A549 (cell line): ENCODE measurements at regions not wholly inside any gene's neighbourhood (a gene's known extent, or its start where the extent isn't known, plus 50 kb on each side); places are given as distances from the start of the nearest gene placed in this dataset.

Experiments
- ATAC-seq, 2 experiments: fragments of 200-7000 bp in 1 of 2; fragments of >200 bp in 1 of 2; cut with Nextera tagmentation in 1 of 2; cut with Tn5 transposase in 1 of 2; 3 replicates each; pipeline versions ENCODE4 v1.8.0 to v1.9.1; 2018 to 2020; ENCODE audit warnings: mild to moderate bottlenecking in 1 of 2, moderate library complexity in 1 of 2
- CTCF ChIA-PET: fragments of 300-600 bp; sonication (Branson Sonifier 250); formaldehyde crosslinking; extraction: SDS; loops from one replicate; lab custom pipeline; 2021; ENCODE audit warnings: antibody characterized with exemption, inconsistent platforms; lab: Yijun Ruan, JAX
- POLR2A ChIA-PET: fragments of 350-600 bp; formaldehyde crosslinking; extraction: SDS; loops from one replicate; lab custom pipeline; 2021; ENCODE audit warnings: antibody characterized with exemption, inconsistent platforms; lab: Yijun Ruan, JAX
- DNase-seq, 2 experiments: peaks; one replicate each; pipeline versions ENCODE4 v3.0.0 to v3.0.0-alpha.2; 2011 to 2016; ENCODE audit warnings: low read depth in 1 of 2, low spot score in 1 of 2
- FAIRE-seq: peaks from 2 replicates; lab custom pipeline; 2011; peaks lifted over from hg19 to GRCh38; lab: Jason Lieb, UNC
- H3K27ac ChIP-seq, 2 experiments: fragments of >200 bp; sonication (Bioruptor Twin); formaldehyde crosslinking; 3 replicates each; pipeline ENCODE4 v1.5.1; 2016 to 2017
- H3K4me1 ChIP-seq: fragments of >200 bp; sonication (Bioruptor Twin); formaldehyde crosslinking; 3 replicates; pipeline ENCODE4 v1.6.1; 2016
- H3K4me2 ChIP-seq: fragments of >200 bp; sonication (Bioruptor Twin); formaldehyde crosslinking; 3 replicates; pipeline ENCODE4 v1.6.1; 2016
- H3K4me3 ChIP-seq: fragments of >200 bp; sonication (Bioruptor Twin); formaldehyde crosslinking; 3 replicates; pipeline ENCODE4 v1.5.1; 2016
- H3K9me3 ChIP-seq: fragments of >200 bp; sonication (Bioruptor Twin); formaldehyde crosslinking; 3 replicates; pipeline ENCODE4 v1.6.1; 2016
- CBX8 ChIP-seq: fragments of 200-600 bp; sonication (generic); IDR thresholded peaks from 2 replicates; pipeline ENCODE4 v1.6.1; 2016
- CTCF ChIP-seq: fragments of >200 bp; sonication (Bioruptor Twin); formaldehyde crosslinking; IDR thresholded peaks from 3 replicates; pipeline ENCODE4 v1.5.1; 2016
- EHF ChIP-seq: fragments of 250-450 bp; sonication (Bioruptor Pico); IDR thresholded peaks from 2 replicates; pipeline ENCODE4 v1.5.0; 2020; ENCODE audit warnings: mild to moderate bottlenecking
- EHMT2 ChIP-seq: fragments of 200-600 bp; sonication (generic); IDR thresholded peaks from 2 replicates; pipeline ENCODE4 v1.6.1; 2016; ENCODE audit warnings: antibody characterized with exemption, low read depth, mild to moderate bottlenecking, moderate library complexity
- ELK1 ChIP-seq: fragments of 150-350 bp; IDR thresholded peaks from 2 replicates; pipeline ENCODE4 v1.6.1; 2014; ENCODE audit warnings: low read depth, mild to moderate bottlenecking, low read length
- ESRRA ChIP-seq: fragments of 150-350 bp; IDR thresholded peaks from 2 replicates; pipeline ENCODE4 v1.6.1; 2014; ENCODE audit warnings: mild to moderate bottlenecking, low read length, borderline replicate concordance
- FOXS1 ChIP-seq: fragments of 250-450 bp; sonication (Bioruptor Pico); IDR thresholded peaks from 2 replicates; pipeline ENCODE4 v1.5.0; 2020; ENCODE audit warnings: mild to moderate bottlenecking, moderate library complexity
- HDAC2 ChIP-seq: fragments of 200-600 bp; sonication (generic); IDR thresholded peaks from 2 replicates; pipeline ENCODE4 v1.6.1; 2016
- HES2 ChIP-seq: fragments of >200 bp; sonication (Bioruptor Twin); formaldehyde crosslinking; IDR thresholded peaks from 2 replicates; pipeline ENCODE4 v1.6.1; 2016
- HOXB5 ChIP-seq: fragments of 250-450 bp; sonication (Bioruptor Pico); IDR thresholded peaks from 2 replicates; pipeline ENCODE4 v1.5.0; 2020; ENCODE audit warnings: mild to moderate bottlenecking, moderate library complexity
- JUN ChIP-seq, 2 experiments: fragments of >200 bp; sonication (Bioruptor Twin); formaldehyde crosslinking; IDR thresholded peaks; 2 replicates in 1 of 2; 3 replicates in 1 of 2; pipeline ENCODE4 v1.6.1; 2016 to 2017
- JUNB ChIP-seq: fragments of >200 bp; sonication (Bioruptor Twin); formaldehyde crosslinking; IDR thresholded peaks from 2 replicates; pipeline ENCODE4 v1.6.1; 2016
- KDM1A ChIP-seq: fragments of 200-600 bp; sonication (generic); IDR thresholded peaks from 2 replicates; pipeline ENCODE4 v1.6.1; 2016; ENCODE audit warnings: low read depth, mild to moderate bottlenecking
- KDM5A ChIP-seq: fragments of 200-600 bp; sonication (generic); IDR thresholded peaks from 2 replicates; pipeline ENCODE4 v1.6.1; 2016; ENCODE audit warnings: antibody characterized with exemption, mild to moderate bottlenecking
- MAFK ChIP-seq: fragments of 450-650 bp; IDR thresholded peaks from 2 replicates; pipeline ENCODE4 v1.6.1; 2014; ENCODE audit not compliant: partially characterized antibody
- MAX ChIP-seq: IDR thresholded peaks from 2 replicates; pipeline ENCODE4 v1.6.1; 2012
- MAZ ChIP-seq: fragments of 150-350 bp; IDR thresholded peaks from 2 replicates; pipeline ENCODE4 v1.6.1; 2014; ENCODE audit warnings: antibody characterized with exemption, low read depth, low read length, borderline replicate concordance
- MYC ChIP-seq: IDR thresholded peaks from 2 replicates; pipeline ENCODE4 v1.6.1; 2012; ENCODE audit warnings: mild to moderate bottlenecking, inconsistent platforms, low read length, improper control_type of control experiment, borderline replicate concordance
- PHF8 ChIP-seq: fragments of 200-600 bp; sonication (generic); IDR thresholded peaks from 2 replicates; pipeline ENCODE4 v1.6.1; 2016; ENCODE audit warnings: low read depth, mild to moderate bottlenecking, antibody characterized with exemption, moderate library complexity, borderline replicate concordance
- POLR2A ChIP-seq: IDR thresholded peaks from 2 replicates; pipeline ENCODE4 v1.6.1; 2012; ENCODE audit warnings: mild to moderate bottlenecking, low read length
- POLR2AphosphoS2 ChIP-seq: conservative IDR thresholded peaks from 2 replicates; pipeline ENCODE4 v1.6.1; 2012; ENCODE audit warnings: low read length, improper control_type of control experiment, inconsistent platforms
- RAD21 ChIP-seq, 2 experiments: fragments of >200 bp in 1 of 2; sonication (Bioruptor Twin) in 1 of 2; formaldehyde crosslinking in 1 of 2; IDR thresholded peaks in 1 of 2; conservative IDR thresholded peaks in 1 of 2; 2 replicates in 1 of 2; 3 replicates in 1 of 2; pipeline ENCODE4 v1.6.1; 2012 to 2018; ENCODE audit warnings: inconsistent platforms in 1 of 2
- RARB ChIP-seq: fragments of 250-450 bp; sonication (Bioruptor Pico); IDR thresholded peaks from 2 replicates; pipeline ENCODE4 v1.8.0; 2021; ENCODE audit warnings: mild to moderate bottlenecking, moderate library complexity
- TP53 ChIP-seq: fragments of 250-450 bp; sonication (Bioruptor Pico); IDR thresholded peaks from 2 replicates; pipeline ENCODE4 v1.5.0; 2021; ENCODE audit warnings: mild to moderate bottlenecking, moderate library complexity
- ZC3H11A ChIP-seq: fragments of 450-650 bp; IDR thresholded peaks from 2 replicates; pipeline ENCODE4 v1.6.1; 2014; ENCODE audit warnings: antibody characterized with exemption, mild to moderate bottlenecking
- ZFP36 ChIP-seq: fragments of 450-650 bp; IDR thresholded peaks from 2 replicates; pipeline ENCODE4 v1.6.1; 2014; ENCODE audit warnings: borderline replicate concordance; ENCODE audit not compliant: partially characterized antibody
- ZNF302 ChIP-seq: fragments of 250-450 bp; sonication (Bioruptor Pico); IDR thresholded peaks from 2 replicates; pipeline ENCODE4 v1.9.0; 2021; ENCODE audit warnings: inconsistent platforms, mild to moderate bottlenecking, moderate library complexity
- ZSCAN20 ChIP-seq: fragments of 250-450 bp; sonication (Bioruptor Pico); IDR thresholded peaks from 2 replicates; pipeline ENCODE4 v1.8.0; 2022; ENCODE audit warnings: mild to moderate bottlenecking, moderate library complexity
- WGBS: methylation state at CpG from one replicate; pipeline ENCODE4 v1.1.6; 2017; ENCODE audit errors: missing lambda C conversion rate; 5-methylcytosine and 5-hydroxymethylcytosine counted together

GRCh38 chr22:47592791-47593190 is 830.3 kb downstream of the TBC1D22A start:
- TF ChIP-seq FOXS1 (CRISPR knock-in tag) (no peak), JUNB (no peak), POLR2AphosphoS2 (no peak), HDAC2 (no peak), ZC3H11A (no peak), ZFP36 (no peak), RAD21 (conservative IDR thresholded peaks at IDR 0.05 in 1 of 2, IDR thresholded peaks at IDR 0.05 in 1 of 2) (no peak), POLR2A (no peak), KDM5A (no peak), MYC (no peak), ELK1 (no peak), KDM1A (no peak), MAX (no peak), EHF (CRISPR knock-in tag) (no peak), ZNF302 (CRISPR knock-in tag) (no peak), CTCF (no peak), HES2 (no peak)
- ChIA-PET CTCF (no interaction called here), POLR2A (no interaction called here)
- Histone ChIP-seq H3K27ac (no peak overlapping the region), H3K9me3 (no peaks in the 10 kb centered on the region; the same call in 2 of the 3 replicates), H3K4me1 (no peaks in the 10 kb centered on the region; the same call in 2 of the 3 replicates), H3K4me3 (no peak overlapping the region), H3K4me2 (no peak overlapping the region)
- ATAC-seq (no peak), DNase-seq (no peak), FAIRE-seq (no peak)
- WGBS, result 58% methylated on average over 9 of the region's 9 CpGs

GRCh38 chr22:47591709-47592108 is 829.3 kb downstream of the TBC1D22A start:
- no peak overlapping the region for H3K4me3 ChIP-seq
- FAIRE-seq (no peak), DNase-seq (no peak), ATAC-seq (no peak)
- H3K27ac ChIP-seq, result no peak overlapping the region
- H3K4me1 ChIP-seq, result no peaks in the 10 kb centered on the region; the same call in 2 of the 3 replicates
- no peaks in the 10 kb centered on the region; the same call in 2 of the 3 replicates for H3K9me3 ChIP-seq
- WGBS, result 69% methylated on average over 16 of the region's 16 CpGs
- no peak overlapping the region for H3K4me2 ChIP-seq
- CTCF ChIA-PET, result no interaction called here
- TF ChIP-seq RARB, result no peak
- TF ChIP-seq CBX8, result no peak
- no peak for TF ChIP-seq PHF8
- TF ChIP-seq ZSCAN20, result no peak
- no peak for TF ChIP-seq ESRRA
- TF ChIP-seq HOXB5 (CRISPR knock-in tag), result no peak
- TF ChIP-seq JUNB, result no peak
- TF ChIP-seq MAZ, result no peak
- no peak for TF ChIP-seq HES2
- no peak for TF ChIP-seq RAD21 (conservative IDR thresholded peaks at IDR 0.05 in 1 of 2, IDR thresholded peaks at IDR 0.05 in 1 of 2)
- no peak for TF ChIP-seq TP53 (CRISPR knock-in tag)
- TF ChIP-seq POLR2AphosphoS2, result no peak
- no peak for TF ChIP-seq MYC
- TF ChIP-seq JUN (IDR thresholded peaks at IDR 0.05), result no peak
- TF ChIP-seq ELK1, result no peak
- TF ChIP-seq ZNF302 (CRISPR knock-in tag), result no peak
- TF ChIP-seq POLR2A, result no peak
- TF ChIP-seq EHMT2, result no peak
- TF ChIP-seq KDM1A, result no peak
- TF ChIP-seq MAFK, result no peak
- POLR2A ChIA-PET, result no interaction called here
